Chondrocyte (in vitro differentiated cells): ENCODE measurements at regions not wholly inside any gene's neighbourhood (a gene's known extent, or its start where the extent isn't known, plus 50 kb on each side); places are given as distances from the start of the nearest gene placed in this dataset.

Experiments
- DNase-seq: peaks from one replicate; pipeline ENCODE4 v3.0.0; 2021; ENCODE audit warnings: mixed read lengths, low spot score
- H3K27ac Mint-ChIP-seq: one replicate; pipeline ENCODE4 v1.8.0; 2021; ENCODE audit warnings: mild to moderate bottlenecking, moderate library complexity, mixed read lengths; ENCODE audit not compliant: unreplicated experiment
- H3K27me3 Mint-ChIP-seq: 2 replicates; pipeline ENCODE4 v1.8.0; 2021; ENCODE audit warnings: low read depth, mixed read lengths
- H3K36me3 Mint-ChIP-seq: 2 replicates; pipeline ENCODE4 v1.8.0; 2021; ENCODE audit warnings: low read depth, mixed read lengths
- H3K4me1 Mint-ChIP-seq: 2 replicates; pipeline ENCODE4 v1.8.0; 2021; ENCODE audit warnings: low read depth, mild to moderate bottlenecking, mixed read lengths
- H3K4me3 Mint-ChIP-seq: one replicate; pipeline ENCODE4 v1.8.0; 2021; ENCODE audit warnings: mild to moderate bottlenecking, moderate library complexity, mixed read lengths; ENCODE audit not compliant: unreplicated experiment
- H3K9me3 Mint-ChIP-seq: 2 replicates; pipeline ENCODE4 v1.8.0; 2021; ENCODE audit warnings: low read depth, mixed read lengths
- TF ChIP-seq, protein P1 (sequence below): fragments of 200-600 bp; sonication (generic); IDR thresholded peaks from 2 replicates; pipeline ENCODE4 v1.5.0; 2021; ENCODE audit warnings: antibody characterized with exemption, mild to moderate bottlenecking, moderate library complexity

DNA sequence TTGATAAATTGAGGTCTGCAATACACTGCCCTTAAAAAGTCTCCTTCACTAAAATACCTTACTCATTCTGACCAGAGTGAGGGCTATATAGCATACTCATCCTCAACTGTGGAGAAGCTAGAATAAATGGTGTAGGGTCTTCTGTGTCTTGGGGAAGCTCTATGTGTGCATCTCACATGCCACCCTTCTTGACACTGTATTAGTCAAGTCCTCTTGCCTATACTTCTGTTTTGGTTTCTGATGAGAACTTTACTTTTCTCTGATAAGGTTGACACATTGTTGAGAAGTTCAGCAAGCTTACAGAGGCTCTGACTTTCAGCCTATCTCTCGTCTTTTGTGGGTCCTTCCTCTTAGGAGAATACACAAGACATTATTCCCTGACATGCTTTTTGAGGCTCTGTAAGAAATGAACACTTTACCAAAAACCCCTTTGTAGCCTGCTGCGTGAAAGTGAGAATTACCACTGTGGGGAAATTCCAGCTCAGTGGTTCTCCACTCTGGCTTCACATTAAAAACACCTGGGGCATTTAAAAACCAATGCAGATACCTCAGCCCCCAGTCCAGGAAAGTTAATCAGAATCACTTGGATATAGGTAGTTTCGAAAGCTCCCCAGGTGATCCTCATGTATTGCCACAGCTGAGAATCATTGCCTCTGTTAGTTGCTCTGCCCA, 372.1 kb upstream of the HS3ST5 start:
- Mint-ChIP-seq H3K36me3 (no peaks in the 10 kb centered on the region), H3K4me3 (no peak overlapping the region), H3K4me1 (peaks cover 7% of the 10 kb centered on the region), H3K27ac (no peak overlapping the region), H3K27me3 (peaks cover 1% of the 10 kb centered on the region), H3K9me3 (no peaks in the 10 kb centered on the region)
- DNase-seq: no peak
- TF ChIP-seq, protein P1, sequence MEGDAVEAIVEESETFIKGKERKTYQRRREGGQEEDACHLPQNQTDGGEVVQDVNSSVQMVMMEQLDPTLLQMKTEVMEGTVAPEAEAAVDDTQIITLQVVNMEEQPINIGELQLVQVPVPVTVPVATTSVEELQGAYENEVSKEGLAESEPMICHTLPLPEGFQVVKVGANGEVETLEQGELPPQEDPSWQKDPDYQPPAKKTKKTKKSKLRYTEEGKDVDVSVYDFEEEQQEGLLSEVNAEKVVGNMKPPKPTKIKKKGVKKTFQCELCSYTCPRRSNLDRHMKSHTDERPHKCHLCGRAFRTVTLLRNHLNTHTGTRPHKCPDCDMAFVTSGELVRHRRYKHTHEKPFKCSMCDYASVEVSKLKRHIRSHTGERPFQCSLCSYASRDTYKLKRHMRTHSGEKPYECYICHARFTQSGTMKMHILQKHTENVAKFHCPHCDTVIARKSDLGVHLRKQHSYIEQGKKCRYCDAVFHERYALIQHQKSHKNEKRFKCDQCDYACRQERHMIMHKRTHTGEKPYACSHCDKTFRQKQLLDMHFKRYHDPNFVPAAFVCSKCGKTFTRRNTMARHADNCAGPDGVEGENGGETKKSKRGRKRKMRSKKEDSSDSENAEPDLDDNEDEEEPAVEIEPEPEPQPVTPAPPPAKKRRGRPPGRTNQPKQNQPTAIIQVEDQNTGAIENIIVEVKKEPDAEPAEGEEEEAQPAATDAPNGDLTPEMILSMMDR: no peak

DNA sequence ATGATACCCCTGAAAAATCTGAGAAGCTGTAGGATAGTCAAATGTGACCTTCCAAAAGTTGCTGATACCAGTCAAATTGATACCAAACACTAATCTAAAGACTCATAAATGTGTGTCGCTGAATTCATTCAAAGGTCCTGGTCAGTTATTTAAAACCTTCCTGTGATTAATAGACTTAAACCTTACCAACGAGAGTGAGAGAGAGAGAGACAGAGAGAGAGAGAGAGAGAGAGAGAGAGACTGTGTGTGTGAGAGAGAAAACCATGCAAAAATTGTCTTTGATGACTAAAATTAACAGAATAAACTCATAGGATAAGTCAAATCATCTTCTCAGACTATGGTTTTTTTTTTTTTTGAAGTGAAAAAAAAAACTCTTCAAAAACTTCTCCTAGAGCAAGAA, 370.9 kb upstream of the HS3ST5 start:
- H3K4me1 Mint-ChIP-seq: peaks cover 7% of the 10 kb centered on the region

DNA sequence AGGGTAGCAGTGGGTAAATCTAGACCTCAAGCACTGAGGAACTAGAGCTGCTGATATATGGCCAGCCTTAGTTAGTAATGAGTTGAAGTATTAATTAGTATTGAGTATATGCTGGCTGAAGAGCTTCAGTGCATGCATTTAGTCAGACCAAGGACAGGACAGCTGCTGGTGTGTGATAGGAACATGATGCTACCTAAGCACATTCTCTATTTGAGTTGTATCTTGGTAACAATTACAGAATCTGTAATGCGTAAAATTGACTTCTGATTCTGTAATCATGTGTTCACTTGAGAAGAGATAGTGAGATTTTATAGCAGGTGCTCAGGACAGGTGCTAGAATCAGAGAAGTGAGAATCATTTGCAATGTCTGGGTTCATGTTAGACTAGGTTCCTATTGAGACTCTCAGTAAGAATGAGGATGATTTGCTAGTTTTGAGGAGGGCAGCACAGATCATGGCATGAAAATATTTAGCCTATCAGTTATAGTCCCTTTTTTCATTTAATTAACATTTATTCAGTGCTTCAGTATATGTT, 369.4 kb upstream of the HS3ST5 start:
- no peak overlapping the region for H3K4me3 Mint-ChIP-seq
- H3K4me1 Mint-ChIP-seq: peaks cover 4% of the 10 kb centered on the region
- H3K27me3 Mint-ChIP-seq: peaks cover 1% of the 10 kb centered on the region
- H3K27ac Mint-ChIP-seq: no peak overlapping the region
- H3K36me3 Mint-ChIP-seq: no peaks in the 10 kb centered on the region
- no peaks in the 10 kb centered on the region for H3K9me3 Mint-ChIP-seq
- no peak for DNase-seq
- TF ChIP-seq, protein P1: no peak

More for the DNA sequence above, 370.9 kb upstream of the HS3ST5 start:
- TF ChIP-seq, protein P1: no peak
- Mint-ChIP-seq H3K27me3 (peaks cover 1% of the 10 kb centered on the region), H3K27ac (no peak overlapping the region), H3K4me3 (no peak overlapping the region), H3K36me3 (no peaks in the 10 kb centered on the region), H3K9me3 (no peaks in the 10 kb centered on the region)
- no peak for DNase-seq

DNA sequence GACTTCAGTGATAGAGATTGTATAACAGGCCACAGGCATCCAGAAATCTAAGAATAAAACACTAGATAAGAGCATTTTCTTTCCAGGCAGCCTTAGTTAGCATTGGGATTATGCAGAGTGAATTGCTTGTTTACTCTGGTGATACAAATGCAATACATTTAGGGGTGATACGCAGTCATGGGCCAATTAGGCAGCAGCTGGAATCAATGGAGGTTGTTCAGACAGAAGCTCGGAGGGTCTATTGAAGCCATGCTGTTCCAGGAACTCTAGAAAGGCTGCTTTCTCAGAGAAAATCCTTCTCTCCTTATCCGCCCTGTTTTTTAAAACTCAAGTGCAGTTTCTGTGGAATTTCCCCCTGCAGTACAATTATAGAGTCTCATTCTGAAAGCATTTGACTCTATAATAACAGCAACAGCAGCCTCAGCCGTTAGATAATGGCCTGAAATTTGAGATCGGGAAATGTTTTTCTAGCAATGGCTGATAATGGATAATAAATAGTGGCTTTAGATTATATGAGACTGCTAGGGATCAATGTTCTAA, 364.3 kb upstream of the HS3ST5 start:
- TF ChIP-seq, protein P1: peak; percentile 19
- Mint-ChIP-seq H3K4me3 (no peak overlapping the region), H3K27me3 (no peaks in the 10 kb centered on the region)

DNA sequence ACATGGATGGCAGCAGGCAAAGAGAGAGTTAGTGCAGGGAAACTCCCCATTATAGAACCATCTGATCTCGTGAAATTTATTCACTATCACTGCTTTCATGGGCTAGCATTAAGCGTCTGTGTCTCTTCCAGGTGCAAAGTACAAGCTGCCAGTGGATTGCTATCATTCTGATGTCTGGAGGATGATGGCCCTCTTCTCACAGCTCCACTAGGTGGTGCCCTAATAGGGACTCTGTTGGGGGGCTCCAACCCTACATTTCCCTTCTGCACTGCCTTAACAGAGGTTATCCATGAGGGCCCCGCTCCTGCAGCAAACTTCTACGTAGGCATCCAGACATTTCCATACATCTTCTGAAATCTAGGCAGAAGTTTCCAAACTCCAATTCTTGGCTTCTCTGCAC, 347.8 kb upstream of the HS3ST5 start:
- Mint-ChIP-seq H3K4me3 (no peak overlapping the region), H3K4me1 (no peaks in the 10 kb centered on the region), H3K36me3 (no peaks in the 10 kb centered on the region), H3K27ac (no peak overlapping the region), H3K27me3 (no peaks in the 10 kb centered on the region), H3K9me3 (peaks cover 7% of the 10 kb centered on the region)
- no peak for DNase-seq
- TF ChIP-seq, protein P1: no peak

More for the DNA sequence above, 364.3 kb upstream of the HS3ST5 start:
- Mint-ChIP-seq H3K4me1 (peaks cover 7% of the 10 kb centered on the region), H3K36me3 (no peaks in the 10 kb centered on the region), H3K27ac (no peak overlapping the region), H3K9me3 (no peaks in the 10 kb centered on the region)
- no peak for DNase-seq
